ENCODE measurements at regions not wholly inside any gene's neighbourhood (a gene's known extent, or its start where the extent isn't known, plus 50 kb on each side); places are given as distances from the start of the nearest gene placed in this dataset.

DNA sequence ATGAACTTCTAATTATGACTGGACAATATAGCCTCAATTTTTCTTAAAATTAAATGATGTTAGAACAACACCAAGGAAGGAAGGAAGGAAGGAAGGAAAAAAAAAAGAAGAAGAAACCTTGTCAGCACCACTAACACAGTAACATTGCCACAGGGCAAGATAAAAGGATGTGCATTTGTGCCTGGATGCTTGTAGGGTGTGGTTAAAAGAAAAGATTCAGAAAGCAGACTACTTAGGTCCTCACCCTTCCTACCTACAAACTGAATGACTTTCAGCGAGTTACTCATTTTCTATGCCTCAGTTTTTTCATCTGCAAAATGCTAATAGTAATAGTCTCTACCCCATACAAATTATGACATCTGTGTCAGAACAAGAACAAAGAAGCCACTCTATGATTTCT is 778.3 kb downstream of the MCTP2 start:
- DNase-seq (ENCODE audit: low read depth in 1 of 2, low spot score in 1 of 2): no peak
- Histone ChIP-seq H3K27ac (replicated peaks) (no peak overlapping the region), H3K4me3 (replicated peaks; ENCODE audit: insufficient read depth, low read length) (no peak overlapping the region), H3K27me3 (ENCODE audit: insufficient read depth, poor library complexity, severe bottlenecking) (peaks cover 4% of the 10 kb centered on the region)
- TF ChIP-seq, protein P1, sequence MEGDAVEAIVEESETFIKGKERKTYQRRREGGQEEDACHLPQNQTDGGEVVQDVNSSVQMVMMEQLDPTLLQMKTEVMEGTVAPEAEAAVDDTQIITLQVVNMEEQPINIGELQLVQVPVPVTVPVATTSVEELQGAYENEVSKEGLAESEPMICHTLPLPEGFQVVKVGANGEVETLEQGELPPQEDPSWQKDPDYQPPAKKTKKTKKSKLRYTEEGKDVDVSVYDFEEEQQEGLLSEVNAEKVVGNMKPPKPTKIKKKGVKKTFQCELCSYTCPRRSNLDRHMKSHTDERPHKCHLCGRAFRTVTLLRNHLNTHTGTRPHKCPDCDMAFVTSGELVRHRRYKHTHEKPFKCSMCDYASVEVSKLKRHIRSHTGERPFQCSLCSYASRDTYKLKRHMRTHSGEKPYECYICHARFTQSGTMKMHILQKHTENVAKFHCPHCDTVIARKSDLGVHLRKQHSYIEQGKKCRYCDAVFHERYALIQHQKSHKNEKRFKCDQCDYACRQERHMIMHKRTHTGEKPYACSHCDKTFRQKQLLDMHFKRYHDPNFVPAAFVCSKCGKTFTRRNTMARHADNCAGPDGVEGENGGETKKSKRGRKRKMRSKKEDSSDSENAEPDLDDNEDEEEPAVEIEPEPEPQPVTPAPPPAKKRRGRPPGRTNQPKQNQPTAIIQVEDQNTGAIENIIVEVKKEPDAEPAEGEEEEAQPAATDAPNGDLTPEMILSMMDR (IDR thresholded peaks at IDR 0.05; ENCODE audit: insufficient read depth, low read length): no peak
- TF ChIP-seq SPI1 (IDR thresholded peaks at IDR 0.05; ENCODE audit: borderline replicate concordance, low read depth): no peak
- no peak for TF ChIP-seq GABPA (IDR thresholded peaks at IDR 0.05; ENCODE audit: low read depth)

DNA sequence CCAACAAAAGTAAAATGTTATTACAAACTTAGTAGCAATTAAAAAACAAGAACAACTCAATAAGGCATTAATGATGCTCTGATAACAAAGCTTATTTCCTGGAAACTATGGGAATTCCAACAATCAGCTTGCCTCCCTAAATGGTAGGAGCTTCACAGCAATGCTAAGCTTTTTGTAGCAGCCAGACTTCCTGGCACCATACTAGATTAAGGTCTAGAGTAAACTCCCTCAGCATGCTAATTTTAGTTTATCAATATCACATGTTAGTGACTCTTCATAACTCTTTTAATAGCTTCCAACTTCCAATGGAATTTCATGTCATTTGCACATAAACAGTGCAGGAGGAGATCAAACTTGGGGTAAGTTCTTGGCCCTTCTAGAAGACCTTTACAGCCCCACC is 782.0 kb downstream of the MCTP2 start:
- no peak overlapping the region for H3K27ac ChIP-seq (replicated peaks)
- no peak for DNase-seq (ENCODE audit: low read depth in 1 of 2, low spot score in 1 of 2)
- peaks cover 4% of the 10 kb centered on the region for H3K27me3 ChIP-seq (ENCODE audit: insufficient read depth, poor library complexity, severe bottlenecking)
- TF ChIP-seq, protein P2, sequence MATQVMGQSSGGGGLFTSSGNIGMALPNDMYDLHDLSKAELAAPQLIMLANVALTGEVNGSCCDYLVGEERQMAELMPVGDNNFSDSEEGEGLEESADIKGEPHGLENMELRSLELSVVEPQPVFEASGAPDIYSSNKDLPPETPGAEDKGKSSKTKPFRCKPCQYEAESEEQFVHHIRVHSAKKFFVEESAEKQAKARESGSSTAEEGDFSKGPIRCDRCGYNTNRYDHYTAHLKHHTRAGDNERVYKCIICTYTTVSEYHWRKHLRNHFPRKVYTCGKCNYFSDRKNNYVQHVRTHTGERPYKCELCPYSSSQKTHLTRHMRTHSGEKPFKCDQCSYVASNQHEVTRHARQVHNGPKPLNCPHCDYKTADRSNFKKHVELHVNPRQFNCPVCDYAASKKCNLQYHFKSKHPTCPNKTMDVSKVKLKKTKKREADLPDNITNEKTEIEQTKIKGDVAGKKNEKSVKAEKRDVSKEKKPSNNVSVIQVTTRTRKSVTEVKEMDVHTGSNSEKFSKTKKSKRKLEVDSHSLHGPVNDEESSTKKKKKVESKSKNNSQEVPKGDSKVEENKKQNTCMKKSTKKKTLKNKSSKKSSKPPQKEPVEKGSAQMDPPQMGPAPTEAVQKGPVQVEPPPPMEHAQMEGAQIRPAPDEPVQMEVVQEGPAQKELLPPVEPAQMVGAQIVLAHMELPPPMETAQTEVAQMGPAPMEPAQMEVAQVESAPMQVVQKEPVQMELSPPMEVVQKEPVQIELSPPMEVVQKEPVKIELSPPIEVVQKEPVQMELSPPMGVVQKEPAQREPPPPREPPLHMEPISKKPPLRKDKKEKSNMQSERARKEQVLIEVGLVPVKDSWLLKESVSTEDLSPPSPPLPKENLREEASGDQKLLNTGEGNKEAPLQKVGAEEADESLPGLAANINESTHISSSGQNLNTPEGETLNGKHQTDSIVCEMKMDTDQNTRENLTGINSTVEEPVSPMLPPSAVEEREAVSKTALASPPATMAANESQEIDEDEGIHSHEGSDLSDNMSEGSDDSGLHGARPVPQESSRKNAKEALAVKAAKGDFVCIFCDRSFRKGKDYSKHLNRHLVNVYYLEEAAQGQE (IDR thresholded peaks at IDR 0.05; ENCODE audit: insufficient replicate concordance, low read depth): no peak
- TF ChIP-seq SPI1 (IDR thresholded peaks at IDR 0.05; ENCODE audit: borderline replicate concordance, low read depth) (no peak), GABPA (IDR thresholded peaks at IDR 0.05; ENCODE audit: low read depth) (no peak), POLR2AphosphoS5 (IDR thresholded peaks at IDR 0.05; ENCODE audit: low read depth) (no peak)
- TF ChIP-seq, protein P1 (IDR thresholded peaks at IDR 0.05; ENCODE audit: insufficient read depth, low read length): no peak
- no peak overlapping the region for H3K4me3 ChIP-seq (replicated peaks; ENCODE audit: insufficient read depth, low read length)

DNA sequence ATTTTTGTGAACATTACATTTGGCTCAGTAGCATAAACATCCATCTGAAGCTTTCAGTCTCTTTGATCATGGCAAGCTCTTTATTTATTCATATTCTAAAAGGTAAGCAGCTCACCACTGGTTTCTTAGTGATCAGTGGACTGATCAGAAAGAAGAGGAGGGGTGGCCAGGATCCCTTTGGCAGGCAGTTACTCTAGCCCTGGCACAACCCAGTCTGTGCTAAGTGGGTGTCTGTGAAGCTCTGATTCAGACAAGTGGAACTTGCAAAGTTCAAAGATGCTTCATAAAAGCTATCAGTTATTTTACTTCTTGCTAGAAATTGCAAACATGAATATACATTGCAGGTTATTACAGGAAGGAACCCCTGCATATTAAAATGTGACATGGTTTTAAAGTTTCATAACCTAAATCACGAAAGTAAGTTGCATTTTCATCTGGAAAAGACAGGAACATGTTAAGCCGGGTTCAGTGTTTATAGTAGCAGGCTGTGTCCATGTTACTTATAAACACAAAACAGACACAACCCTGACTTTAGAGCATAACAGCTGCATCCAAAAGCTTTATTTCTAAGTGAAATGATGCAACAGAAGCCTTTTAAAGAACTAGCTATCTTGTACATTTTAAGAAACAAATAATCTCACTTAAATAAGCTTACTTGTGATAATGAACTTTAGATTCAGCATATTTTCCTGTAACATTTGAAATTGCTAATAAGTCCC is 785.3 kb downstream of the MCTP2 start:
- H3K27ac ChIP-seq (replicated peaks): no peak overlapping the region
- no peak for DNase-seq (ENCODE audit: low read depth in 1 of 2, low spot score in 1 of 2)
- TF ChIP-seq SPI1 (IDR thresholded peaks at IDR 0.05; ENCODE audit: borderline replicate concordance, low read depth): no peak
- TF ChIP-seq GABPA (IDR thresholded peaks at IDR 0.05; ENCODE audit: low read depth): no peak
- TF ChIP-seq, protein P2 (IDR thresholded peaks at IDR 0.05; ENCODE audit: insufficient replicate concordance, low read depth): no peak
- TF ChIP-seq POLR2AphosphoS5 (IDR thresholded peaks at IDR 0.05; ENCODE audit: low read depth): no peak
- TF ChIP-seq, protein P1 (IDR thresholded peaks at IDR 0.05; ENCODE audit: insufficient read depth, low read length): no peak

More for the DNA sequence above, 785.3 kb downstream of the MCTP2 start:
- Histone ChIP-seq H3K27me3 (ENCODE audit: insufficient read depth, poor library complexity, severe bottlenecking) (no peaks in the 10 kb centered on the region), H3K4me3 (replicated peaks; ENCODE audit: insufficient read depth, low read length) (no peak overlapping the region)
